GM18502 (cell line): ENCODE measurements at regions not wholly inside any gene's neighbourhood (a gene's known extent, or its start where the extent isn't known, plus 50 kb on each side); places are given as distances from the start of the nearest gene placed in this dataset.

Experiments used
- ATAC-seq: cut with Tn5 transposase; IDR thresholded peaks from one replicate; pipeline ENCODE4 v1.9.1; 2021; ENCODE audit warnings: mild to moderate bottlenecking; ENCODE audit not compliant: unreplicated experiment, poor library complexity

DNA sequence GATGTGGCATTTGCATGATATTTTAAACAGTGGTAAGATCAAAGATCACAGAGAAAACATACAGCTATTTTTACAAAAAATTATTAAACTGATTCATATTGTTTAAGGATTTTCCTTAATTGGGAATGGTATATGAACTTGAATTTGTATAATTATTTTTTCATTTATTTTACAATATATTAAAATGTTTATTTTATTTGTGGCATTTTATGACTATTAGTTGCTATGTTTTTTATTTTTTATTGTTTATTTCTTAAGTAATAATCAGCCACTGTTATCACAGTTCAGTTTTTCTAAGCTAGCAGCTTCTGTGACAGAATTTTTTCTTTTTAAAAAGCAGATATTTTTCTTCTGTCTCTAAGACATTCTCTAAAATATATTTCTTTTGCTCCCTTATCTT lies 387.0 kb upstream of the KHDRBS2 start:
- ATAC-seq, result no peak

DNA sequence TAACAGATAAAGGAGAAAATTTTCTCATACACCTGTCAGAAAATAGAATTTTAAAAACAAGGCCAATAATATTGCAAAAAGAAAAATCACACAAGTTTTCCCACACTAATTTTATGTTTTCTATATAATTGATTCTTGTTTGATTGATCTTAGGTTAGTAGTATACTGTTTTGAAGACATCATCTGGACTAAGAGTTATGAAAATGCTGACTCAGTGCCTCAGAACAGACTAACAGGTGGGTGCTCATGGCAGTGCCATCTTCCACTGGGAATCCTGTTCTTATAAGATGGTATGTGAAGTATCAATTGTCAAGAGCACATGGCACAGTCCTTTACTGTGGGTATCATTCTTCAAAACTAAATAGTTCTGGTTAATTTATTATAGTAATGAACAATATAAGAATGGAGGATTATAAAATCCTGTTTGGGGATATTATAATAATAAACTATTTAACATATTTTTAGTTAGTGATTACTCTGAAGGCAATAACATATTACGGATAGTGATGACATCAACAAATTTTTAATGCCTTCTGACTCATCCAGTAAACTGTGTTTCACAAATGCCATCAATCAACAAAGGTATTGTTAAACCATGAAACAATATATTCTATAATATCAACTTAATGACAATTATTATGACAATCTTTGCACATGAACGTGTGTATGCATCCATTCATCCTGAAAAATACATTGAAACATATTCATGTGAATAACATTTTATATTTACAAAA lies 384.6 kb upstream of the KHDRBS2 start:
- ATAC-seq, result no peak

DNA sequence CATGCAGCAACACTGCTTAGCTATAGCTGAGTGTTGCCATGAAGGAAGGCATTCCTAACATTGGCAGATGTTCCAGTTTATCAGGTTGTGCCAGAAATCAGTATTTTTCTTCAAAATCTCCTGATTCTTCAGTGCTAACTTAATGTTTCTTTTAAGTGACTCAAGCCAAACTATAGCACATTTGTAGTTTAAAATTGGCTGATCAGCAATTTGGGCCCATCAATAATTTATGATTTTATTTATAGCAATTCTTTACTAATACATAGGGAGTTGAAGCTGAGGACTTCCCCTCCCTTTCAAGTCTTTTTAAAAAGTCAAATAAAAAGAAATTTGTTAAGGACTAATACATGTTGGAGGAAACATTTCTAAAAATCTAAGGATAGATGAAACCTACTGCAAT lies 383.8 kb upstream of the KHDRBS2 start:
- no peak for ATAC-seq

DNA sequence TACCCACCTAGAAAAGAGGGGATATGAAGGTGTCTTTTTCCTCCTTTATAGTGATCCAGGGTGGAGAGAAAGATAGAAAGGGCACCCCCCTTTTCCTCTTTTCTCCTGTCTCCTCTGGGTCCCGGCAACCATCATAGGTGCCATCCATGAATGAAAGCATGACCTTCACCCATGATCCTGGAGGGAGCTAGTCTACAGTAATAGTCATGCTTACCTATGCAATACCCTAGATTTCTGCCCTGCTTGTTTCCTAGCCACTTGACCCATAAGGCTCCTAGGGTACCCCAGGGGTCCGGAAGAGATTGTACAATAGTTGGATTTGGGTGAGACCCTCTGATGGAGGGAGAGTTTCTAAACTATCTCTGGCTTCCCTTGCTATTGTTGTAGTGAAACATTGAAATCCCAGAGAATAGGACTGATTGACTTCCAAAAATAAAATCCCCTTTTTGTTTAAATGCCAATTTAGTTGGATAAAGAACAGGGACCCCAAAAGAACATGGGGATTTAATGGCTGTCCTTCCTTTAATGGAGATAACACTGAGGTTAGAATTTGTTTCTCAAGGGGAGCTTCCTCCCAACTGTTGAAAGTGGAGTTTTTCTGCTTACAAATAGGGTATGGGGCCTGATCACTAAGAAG lies 366.8 kb upstream of the KHDRBS2 start:
- no peak for ATAC-seq

DNA sequence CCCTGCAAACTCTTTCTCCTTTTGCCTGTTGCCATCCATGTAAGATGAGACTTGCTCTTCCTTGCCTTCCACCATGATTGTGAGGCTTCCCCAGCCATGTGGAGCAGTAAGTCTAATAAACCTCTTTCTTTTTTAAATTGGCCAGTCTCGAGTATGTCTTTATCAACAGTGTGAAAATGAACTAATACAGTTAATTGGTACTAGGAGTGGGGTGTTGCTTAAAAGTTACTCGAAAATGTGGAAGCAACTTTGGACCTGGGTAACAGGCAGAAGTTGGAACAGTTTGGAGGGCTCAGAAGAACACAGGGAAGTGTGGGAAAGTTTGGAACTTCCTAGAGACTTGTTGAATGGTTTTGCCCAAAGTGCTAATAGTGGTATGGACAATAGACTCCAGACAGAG lies 359.2 kb upstream of the KHDRBS2 start:
- ATAC-seq, result no peak

DNA sequence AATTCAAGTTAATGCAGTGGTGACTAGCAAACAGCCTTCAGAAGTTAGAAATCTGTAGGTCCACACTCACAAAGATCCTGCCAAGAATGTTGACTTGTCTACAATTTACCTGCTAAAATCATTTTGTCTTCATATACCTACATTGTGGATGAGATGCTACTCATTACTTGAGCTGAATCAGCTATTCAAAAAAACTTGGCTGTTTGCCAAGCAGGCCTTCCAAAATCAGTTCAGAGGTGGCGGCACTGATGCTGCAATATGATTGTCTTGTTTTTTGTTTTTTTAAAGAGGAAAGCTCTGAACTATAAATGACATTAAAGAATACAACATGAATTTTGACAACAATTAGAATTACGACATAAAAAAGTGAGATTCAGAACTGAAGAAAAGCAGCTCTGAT lies 354.7 kb upstream of the KHDRBS2 start:
- no peak for ATAC-seq

DNA sequence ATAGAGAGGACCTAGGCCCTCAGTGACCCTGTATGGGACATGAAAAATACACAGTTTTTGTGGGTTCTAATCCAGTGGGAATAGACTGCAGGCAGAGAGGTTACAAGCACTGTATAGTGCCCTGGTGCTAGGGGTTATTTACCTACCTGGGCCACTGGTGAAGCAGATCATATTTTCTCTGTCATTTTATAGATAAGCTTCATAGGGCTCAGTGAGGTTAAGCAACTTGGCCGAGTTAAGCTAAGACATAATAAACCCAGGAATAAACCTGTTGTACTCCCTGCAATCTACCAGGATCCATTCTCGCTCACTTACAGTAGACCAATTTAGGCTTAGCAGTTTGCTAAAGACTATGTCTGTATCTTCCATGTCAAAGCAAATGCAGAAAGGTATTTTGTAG lies 340.6 kb upstream of the KHDRBS2 start:
- ATAC-seq, result no peak

DNA sequence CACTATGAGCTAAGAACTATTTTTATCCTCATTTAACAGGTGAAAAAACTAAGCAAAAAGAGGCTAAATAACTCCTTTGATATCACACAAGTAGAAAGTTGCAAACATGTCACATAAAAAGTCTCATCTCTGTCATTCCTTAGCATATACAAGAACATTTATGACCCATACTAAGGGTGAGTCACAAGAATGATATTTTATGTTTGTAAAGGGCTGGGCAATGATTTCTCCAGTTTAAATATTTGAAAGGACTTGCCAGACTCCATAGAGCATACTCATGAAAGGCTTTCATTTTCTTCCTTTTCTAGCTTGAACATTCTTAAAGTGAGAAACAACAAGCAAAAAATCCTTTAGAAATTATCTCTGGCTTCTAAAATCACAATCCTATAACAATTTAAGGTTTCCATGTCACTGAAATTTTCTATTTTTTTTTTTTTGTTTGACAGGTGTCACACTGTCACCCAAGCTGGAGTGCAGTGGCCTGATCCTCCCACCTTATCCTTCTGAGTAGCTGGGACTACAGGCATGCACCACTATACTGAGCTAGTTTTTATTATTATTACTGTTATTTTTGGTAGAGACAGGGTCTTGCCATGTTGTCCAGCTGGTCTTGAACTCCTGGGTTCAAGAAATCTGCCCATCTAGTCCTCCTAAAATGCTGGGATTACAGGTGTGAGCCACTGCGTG lies 338.0 kb upstream of the KHDRBS2 start:
- ATAC-seq, result no peak

DNA sequence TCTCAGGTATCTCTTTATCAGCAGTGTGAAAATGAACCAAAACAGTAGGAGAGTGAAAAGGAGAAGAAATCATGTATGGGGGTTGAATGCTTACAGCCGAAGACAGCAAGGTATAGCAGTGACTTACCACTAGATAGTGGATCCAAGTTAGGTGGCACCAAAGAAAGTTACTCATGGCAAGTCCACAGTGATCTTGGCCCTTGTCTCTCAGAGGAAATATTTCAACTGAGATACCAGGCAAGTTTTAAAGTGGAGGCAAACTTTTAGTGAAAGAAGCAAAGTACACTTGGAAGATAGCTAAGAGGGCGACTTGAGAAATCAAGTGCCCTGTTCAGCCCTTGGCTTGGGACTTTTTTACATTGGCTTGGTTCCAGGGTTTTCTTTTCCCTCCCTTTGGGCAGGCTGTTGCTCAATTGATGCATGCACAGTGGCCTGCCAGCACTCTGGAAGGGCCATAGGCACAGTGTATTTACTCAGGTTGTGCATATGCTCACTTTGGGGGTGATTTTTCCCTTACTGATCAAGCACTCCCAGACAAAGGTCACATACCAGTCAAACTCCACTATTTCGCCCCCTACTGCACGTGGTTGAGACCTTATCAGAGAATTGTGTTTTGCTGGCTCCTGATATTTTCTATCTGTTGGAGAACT lies 329.5 kb upstream of the KHDRBS2 start:
- ATAC-seq, result no peak

DNA sequence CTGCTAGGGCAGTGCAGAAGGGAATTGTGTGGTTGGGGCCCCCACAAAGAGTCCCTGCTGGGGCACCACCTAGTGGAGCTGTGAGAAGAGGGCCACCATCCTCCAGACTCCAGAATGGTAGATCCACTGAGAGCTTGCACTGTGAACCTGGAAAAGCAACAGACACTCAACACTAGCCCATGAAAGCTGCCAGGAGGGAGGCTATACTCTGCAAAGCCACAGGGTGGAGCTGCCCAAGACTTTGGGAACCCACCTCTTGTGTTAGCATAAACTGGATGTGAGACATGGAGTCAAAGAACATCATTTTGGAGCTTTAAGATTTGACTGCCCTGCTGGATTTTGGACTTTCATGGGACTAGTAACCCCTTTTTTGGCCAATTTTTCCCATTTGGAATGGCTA lies 328.4 kb upstream of the KHDRBS2 start:
- no peak for ATAC-seq

DNA sequence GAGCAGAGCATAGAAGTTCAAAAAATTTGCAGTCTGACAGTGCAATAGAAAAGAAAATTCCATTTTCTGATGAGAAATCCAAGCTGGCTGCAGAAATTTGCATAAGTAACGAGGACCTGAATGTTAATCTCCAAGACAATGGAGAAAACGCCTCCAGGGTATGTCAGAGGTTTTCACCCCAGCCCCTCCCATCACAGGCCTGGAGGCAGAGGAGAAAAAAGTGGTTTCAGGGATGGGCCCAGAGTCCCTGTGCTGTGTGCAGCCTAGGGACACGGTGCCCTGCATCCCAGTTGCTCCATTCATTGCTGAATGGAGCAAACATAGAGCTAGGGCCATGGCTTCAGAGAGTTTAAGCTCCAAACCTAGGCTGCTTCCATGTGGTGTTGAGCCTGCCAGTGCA lies 327.9 kb upstream of the KHDRBS2 start:
- ATAC-seq, result no peak

DNA sequence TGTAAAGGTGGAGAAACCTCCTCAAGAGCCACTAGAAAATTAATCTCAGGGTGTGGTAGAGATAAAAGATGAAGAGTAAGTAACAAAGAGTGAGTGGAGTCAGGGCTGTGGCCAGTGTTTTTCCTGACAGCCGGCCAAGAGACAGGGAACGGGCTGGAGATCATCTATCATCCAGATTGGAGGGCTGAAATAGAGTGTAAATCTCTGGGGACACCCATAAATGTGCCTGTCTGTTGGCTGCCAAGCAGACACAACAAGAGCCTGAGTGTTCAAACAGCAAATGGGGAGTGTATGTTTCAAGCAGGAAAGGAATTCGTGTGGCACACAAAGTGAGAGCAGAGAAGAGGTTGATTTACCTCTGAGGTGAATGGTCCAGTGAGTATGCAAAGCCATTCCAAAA lies 326.4 kb upstream of the KHDRBS2 start:
- ATAC-seq, result no peak

DNA sequence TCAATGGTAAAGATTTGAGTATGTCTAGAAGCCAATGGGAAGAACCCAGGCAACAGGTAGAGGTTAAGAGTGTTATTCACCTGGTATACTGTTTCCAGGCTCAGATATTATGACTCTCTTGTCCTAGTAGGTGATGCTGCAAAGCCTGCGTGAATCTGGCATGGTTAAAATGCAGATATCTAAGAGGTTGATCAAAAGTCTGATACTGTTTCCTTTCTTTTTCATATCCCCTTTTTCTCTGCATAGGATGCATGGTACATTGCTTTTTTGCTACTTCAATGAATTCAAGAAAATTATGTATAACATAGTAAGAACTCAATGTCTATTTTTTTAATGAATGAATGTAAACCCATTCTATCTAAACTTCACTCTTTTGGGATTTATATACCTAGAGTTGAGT lies 284.3 kb upstream of the KHDRBS2 start:
- ATAC-seq, result no peak

DNA sequence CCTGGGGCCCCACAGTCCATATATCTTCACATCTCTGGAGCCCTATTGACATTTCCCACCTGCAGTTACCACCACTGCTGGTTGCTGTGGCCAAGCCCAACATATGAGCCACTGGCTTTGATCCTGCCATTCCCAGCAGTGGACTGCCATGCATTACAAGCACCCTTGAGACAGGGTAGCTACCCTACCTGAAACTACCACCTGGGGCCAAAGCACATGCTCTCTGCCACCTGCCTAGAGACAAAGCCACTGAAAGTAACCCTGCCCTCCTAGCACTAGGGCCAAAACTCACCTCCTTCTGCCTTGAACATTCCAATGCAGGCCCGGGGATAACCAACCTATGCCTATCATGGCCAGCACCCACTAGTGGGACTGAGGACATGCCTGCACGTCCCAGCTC lies 255.5 kb upstream of the KHDRBS2 start:
- no peak for ATAC-seq

DNA sequence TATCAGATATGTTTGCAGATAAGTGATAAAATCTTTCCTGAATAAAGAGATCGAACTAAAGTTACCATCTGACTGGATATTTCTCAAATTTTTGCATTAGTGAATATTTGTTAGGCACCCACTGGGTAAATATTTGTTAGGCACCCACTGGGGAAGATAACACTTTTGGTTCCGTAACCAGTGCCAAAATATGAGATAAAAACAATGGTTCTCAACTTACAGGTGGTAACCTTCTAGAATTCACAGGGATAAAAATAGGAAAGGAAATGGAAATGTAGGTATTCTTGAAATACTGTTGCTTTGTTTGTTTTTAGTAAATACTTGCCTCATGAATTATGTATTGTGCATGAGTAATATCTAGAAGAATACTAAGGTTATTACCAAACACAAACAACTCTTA lies 245.0 kb upstream of the KHDRBS2 start:
- no peak for ATAC-seq

DNA sequence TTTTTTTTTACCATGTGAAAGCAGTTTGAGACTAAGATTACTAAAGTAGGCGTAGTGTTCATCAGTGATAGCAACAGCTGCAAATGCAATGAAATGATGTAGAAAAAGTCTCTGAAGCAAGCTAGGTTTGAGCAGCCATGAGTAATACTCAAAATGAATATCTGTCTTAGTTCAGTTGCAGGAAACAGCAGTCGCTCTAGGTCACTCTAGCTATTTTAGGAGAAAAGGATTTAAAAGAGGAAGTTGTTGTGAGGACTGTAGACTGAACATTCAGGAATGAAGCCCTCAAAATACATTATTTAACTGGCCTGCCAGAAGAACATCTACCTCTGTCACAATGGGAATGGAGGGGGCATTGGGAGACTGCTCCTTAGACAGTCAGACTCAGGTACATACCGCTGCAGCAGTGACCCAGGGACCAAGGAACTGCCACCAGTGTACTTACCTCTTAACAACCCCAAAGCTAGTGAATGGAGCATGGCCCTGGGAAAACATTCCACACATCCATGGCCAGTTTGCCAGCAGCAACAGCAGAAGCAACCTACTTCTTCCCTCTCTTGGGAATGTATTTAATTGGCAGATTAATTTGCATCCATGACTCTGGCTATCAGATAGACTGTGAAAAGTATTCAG lies 243.0 kb upstream of the KHDRBS2 start:
- no peak for ATAC-seq

DNA sequence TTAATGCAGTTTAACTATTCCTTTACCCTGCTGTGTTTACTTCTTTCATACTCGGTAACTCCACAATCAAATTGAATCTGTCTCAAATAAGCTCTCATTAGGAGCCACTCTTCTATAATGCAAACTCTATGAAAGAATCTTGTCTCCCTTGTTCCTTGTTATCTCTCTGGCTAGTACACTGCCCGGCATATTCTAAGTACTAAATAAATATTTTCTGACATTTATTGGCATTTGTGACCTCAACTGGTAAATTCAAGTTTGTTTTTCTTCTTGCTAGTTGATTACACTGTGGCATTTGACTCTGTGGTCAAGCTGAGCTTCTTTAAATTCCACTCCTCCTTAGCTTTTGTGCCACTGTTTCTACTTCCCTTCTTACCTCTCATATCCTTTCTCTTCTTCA lies 237.6 kb upstream of the KHDRBS2 start:
- ATAC-seq, result no peak

DNA sequence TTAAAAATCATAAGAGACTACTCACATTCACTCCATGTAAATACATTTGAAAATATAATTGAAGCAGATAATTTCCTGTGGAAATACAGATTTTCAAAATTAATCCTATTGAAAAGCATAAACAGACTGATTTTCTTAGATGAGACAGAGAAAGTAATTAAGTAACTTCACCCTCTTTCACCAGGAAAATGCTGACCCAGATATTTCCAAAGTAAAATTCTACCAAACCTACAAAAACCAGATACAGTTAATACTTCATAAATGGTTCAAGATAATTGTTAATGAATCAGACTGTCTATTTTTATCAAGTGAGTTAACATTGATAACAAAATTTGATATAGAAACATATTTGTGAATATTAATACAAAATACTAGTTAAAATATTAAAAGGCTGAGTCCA lies 233.5 kb upstream of the KHDRBS2 start:
- ATAC-seq, result no peak

DNA sequence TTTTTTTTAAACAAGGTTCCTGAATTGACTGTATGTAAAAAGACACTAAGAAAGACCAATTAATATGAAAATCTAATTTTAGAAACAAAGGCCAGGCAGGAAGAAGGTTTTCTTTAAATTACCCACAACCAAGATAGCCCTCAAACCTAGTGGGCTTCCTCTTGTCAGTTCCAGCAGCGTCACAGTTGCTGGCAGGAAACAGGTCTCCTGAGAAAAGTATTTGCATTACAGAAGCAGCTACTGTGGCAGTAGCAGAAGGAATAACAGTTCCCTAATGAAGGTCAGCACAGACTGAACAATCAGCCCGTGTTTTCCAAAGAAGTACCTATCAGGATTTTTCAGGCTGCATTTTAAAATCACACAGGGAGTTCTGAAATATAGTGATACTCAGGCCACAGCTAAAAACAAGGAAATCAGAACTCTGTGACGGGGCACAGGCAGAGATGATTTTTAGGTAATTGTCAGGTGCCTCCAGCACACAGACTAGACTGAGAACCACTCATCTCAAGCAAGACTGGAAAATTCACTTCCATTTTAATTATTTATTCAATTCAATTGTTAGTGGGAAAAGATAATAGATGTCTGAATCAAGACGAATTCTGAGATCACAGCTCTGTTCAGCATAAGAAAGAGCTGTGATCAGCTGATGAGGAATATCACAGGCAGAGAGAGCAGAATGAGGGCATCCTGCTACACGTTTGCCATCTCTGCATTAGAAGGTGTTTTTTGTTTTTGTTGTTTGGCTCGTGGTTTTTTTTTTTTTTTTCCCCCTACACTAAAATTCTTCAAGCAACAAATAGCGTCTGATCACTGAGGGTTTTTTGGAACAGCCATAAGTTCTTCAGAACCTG lies 230.5 kb upstream of the KHDRBS2 start:
- ATAC-seq, result no peak
